H1 (cell line): ENCODE measurements at regions not wholly inside any gene's neighbourhood (a gene's known extent, or its start where the extent isn't known, plus 50 kb on each side); places are given as distances from the start of the nearest gene placed in this dataset.

Experiments used
- CTCF ChIA-PET: fragments of 300-600 bp; sonication (Branson Sonifier 250); formaldehyde crosslinking; loops from one replicate; lab custom pipeline; 2021; ENCODE audit not compliant: partially characterized antibody; lab: Charles Lee
- POLR2A ChIA-PET: fragments of 300-600 bp; sonication (Branson Sonifier 250); formaldehyde crosslinking; loops from one replicate; lab custom pipeline; 2021; ENCODE audit warnings: inconsistent platforms; ENCODE audit not compliant: partially characterized antibody; lab: Charles Lee
- DNase-seq, 2 experiments: peaks; one replicate each; pipeline versions ENCODE4 v3.0.0 to v3.0.0-alpha.2; 2010 to 2022; ENCODE audit warnings: low spot score in 2 of 2, low read depth in 1 of 2, mixed read lengths in 1 of 2
- FAIRE-seq: peaks from 2 replicates; lab custom pipeline; 2011; peaks lifted over from hg19 to GRCh38; lab: Jason Lieb, UNC
- H2AFZ ChIP-seq: 2 replicates; pipeline ENCODE4 v1.8.1; 2012; ENCODE audit warnings: low read length, inconsistent platforms
- H2AK5ac ChIP-seq: 2 replicates; pipeline ENCODE4 v1.6.1; 2013; ENCODE audit warnings: low read depth, low read length
- H2BK120ac ChIP-seq: replicated peaks from 2 replicates; pipeline ENCODE3; 2013; ENCODE audit warnings: low read depth, low read length, inconsistent platforms
- H2BK12ac ChIP-seq: 2 replicates; pipeline ENCODE4 v1.6.1; 2013; ENCODE audit warnings: low read depth, low read length
- H2BK15ac ChIP-seq: 2 replicates; pipeline ENCODE4 v1.6.1; 2013; ENCODE audit warnings: low read length
- H2BK20ac ChIP-seq: 2 replicates; pipeline ENCODE4 v1.6.1; 2013; ENCODE audit warnings: low read length
- H2BK5ac ChIP-seq: 2 replicates; pipeline ENCODE4 v1.6.1; 2013; ENCODE audit warnings: low read depth, low read length
- H3K14ac ChIP-seq: 2 replicates; pipeline ENCODE4 v1.6.1; 2013; ENCODE audit warnings: inconsistent platforms; ENCODE audit not compliant: insufficient read length
- H3K18ac ChIP-seq: 2 replicates; pipeline ENCODE4 v1.6.1; 2013; ENCODE audit warnings: low read length; ENCODE audit errors: extremely low read depth
- H3K23ac ChIP-seq: 2 replicates; pipeline ENCODE4 v1.6.1; 2013; ENCODE audit warnings: inconsistent platforms; ENCODE audit not compliant: insufficient read length
- H3K23me2 ChIP-seq: 2 replicates; pipeline ENCODE4 v1.6.1; 2013; ENCODE audit warnings: low read depth, low read length
- H3K27ac ChIP-seq: 2 replicates; pipeline ENCODE4 v1.6.1; 2011; ENCODE audit warnings: low read depth, low read length, inconsistent platforms
- H3K27me3 ChIP-seq, 4 experiments: replicated peaks in 1 of 4; 1 replicate in 1 of 4; 2 replicates in 3 of 4; pipeline versions ENCODE4 v1.6.1 to v1.8.1; 2011 to 2013; ENCODE audit warnings: low read length in 3 of 4, mild to moderate bottlenecking in 3 of 4, inconsistent platforms in 2 of 4, mixed read lengths in 2 of 4, moderate library complexity in 1 of 4; ENCODE audit not compliant: control insufficient read depth in 3 of 4, insufficient read depth in 3 of 4; ENCODE audit errors: extremely low read depth in 1 of 4
- H3K36me3 ChIP-seq, 4 experiments: 2 replicates each; pipeline versions ENCODE4 v1.6.1 to v1.8.1; 2011 to 2013; ENCODE audit warnings: mild to moderate bottlenecking in 4 of 4, low read length in 3 of 4, moderate library complexity in 2 of 4, control low read depth in 1 of 4, inconsistent platforms in 1 of 4; ENCODE audit not compliant: insufficient read depth in 4 of 4, control insufficient read depth in 2 of 4
- H3K4ac ChIP-seq: replicated peaks from 2 replicates; pipeline ENCODE3; 2013; ENCODE audit warnings: low read length, low read depth, mixed read lengths, inconsistent platforms; ENCODE audit not compliant: insufficient read length
- H3K4me1 ChIP-seq, 4 experiments: replicated peaks in 1 of 4; 1 replicate in 1 of 4; 2 replicates in 3 of 4; pipeline versions ENCODE4 v1.6.1 to v1.8.1; 2011 to 2013; ENCODE audit warnings: low read length in 3 of 4, inconsistent platforms in 2 of 4, mixed read lengths in 1 of 4; ENCODE audit not compliant: insufficient read depth in 4 of 4, control insufficient read depth in 3 of 4
- H3K4me2 ChIP-seq, 2 experiments: 2 replicates each; pipeline versions ENCODE4 v1.6.1 to v1.8.1; 2011 to 2013; ENCODE audit warnings: low read depth in 2 of 2, low read length in 2 of 2, control low read depth in 1 of 2, inconsistent platforms in 1 of 2, mild to moderate bottlenecking in 1 of 2; ENCODE audit not compliant: insufficient read depth in 1 of 2
- H3K4me3 ChIP-seq, 4 experiments: fragments of 200-600, 300-600 bp in 1 of 4; sonication (generic), shearing (Covaris generic), sonication (Bioruptor Twin) in 1 of 4; 2 replicates each; pipeline versions ENCODE4 v1.5.1 to v1.8.1; 2011 to 2016; ENCODE audit warnings: low read length in 4 of 4, low read depth in 3 of 4, control low read depth in 2 of 4, inconsistent platforms in 2 of 4, mild to moderate bottlenecking in 2 of 4, mixed read lengths in 1 of 4, moderate library complexity in 1 of 4; ENCODE audit not compliant: insufficient read depth in 2 of 4; ENCODE audit errors: extremely low read depth in 1 of 4
- H3K56ac ChIP-seq: replicated peaks from 2 replicates; pipeline ENCODE3; 2013; ENCODE audit warnings: low read depth, mild to moderate bottlenecking, mixed read lengths, low read length, inconsistent platforms; ENCODE audit not compliant: insufficient read length
- H3K79me1 ChIP-seq: 2 replicates; pipeline ENCODE4 v1.6.1; 2013; ENCODE audit warnings: low read depth, low read length, control low read depth
- H3K79me2 ChIP-seq, 2 experiments: 2 replicates each; pipeline versions ENCODE4 v1.6.1 to v1.8.1; 2012 to 2013; ENCODE audit warnings: low read length in 2 of 2, mild to moderate bottlenecking in 2 of 2, inconsistent platforms in 1 of 2; ENCODE audit not compliant: insufficient read depth in 2 of 2, control insufficient read depth in 1 of 2
- H3K9ac ChIP-seq, 4 experiments: replicated peaks in 1 of 4; 1 replicate in 1 of 4; 2 replicates in 3 of 4; pipeline versions ENCODE4 v1.6.1 to v1.8.1; 2011 to 2013; ENCODE audit warnings: low read depth in 3 of 4, low read length in 3 of 4, control low read depth in 2 of 4, mild to moderate bottlenecking in 2 of 4, moderate library complexity in 2 of 4, inconsistent platforms in 1 of 4; ENCODE audit errors: extremely low read depth in 1 of 4
- H3K9me3 ChIP-seq, 2 experiments: 2 replicates each; pipeline versions ENCODE4 v1.6.1 to v1.8.1; 2012 to 2013; ENCODE audit warnings: mild to moderate bottlenecking in 2 of 2, moderate library complexity in 2 of 2, control low read depth in 1 of 2, inconsistent platforms in 1 of 2, low read depth in 1 of 2, low read length in 1 of 2, mixed read lengths in 1 of 2; ENCODE audit not compliant: insufficient read depth in 2 of 2
- H4K20me1 ChIP-seq, 2 experiments: replicated peaks in 1 of 2; 2 replicates each; pipeline versions ENCODE3 to v1.8.1; 2011 to 2013; ENCODE audit warnings: inconsistent platforms in 2 of 2, low read length in 2 of 2, mild to moderate bottlenecking in 1 of 2; ENCODE audit not compliant: insufficient read depth in 2 of 2, control insufficient read depth in 1 of 2
- H4K5ac ChIP-seq: 2 replicates; pipeline ENCODE4 v1.6.1; 2013; ENCODE audit warnings: low read length, low read depth, mixed read lengths, inconsistent platforms; ENCODE audit not compliant: insufficient read length
- H4K8ac ChIP-seq: 2 replicates; pipeline ENCODE4 v1.8.0; 2013; ENCODE audit warnings: mild to moderate bottlenecking, moderate library complexity, low read length, inconsistent platforms; ENCODE audit not compliant: insufficient read depth; ENCODE audit errors: extremely low read depth
- H4K91ac ChIP-seq: replicated peaks from 2 replicates; pipeline ENCODE3; 2013; ENCODE audit warnings: low read length, mixed read lengths, inconsistent platforms; ENCODE audit not compliant: insufficient read length
- EZH2 ChIP-seq: fragments of 200-600 bp; sonication (generic); IDR thresholded peaks from 2 replicates; pipeline ENCODE4 v1.7.1; 2012; ENCODE audit warnings: low read depth, mild to moderate bottlenecking, moderate library complexity, low read length, inconsistent platforms; ENCODE audit not compliant: severe bottlenecking
- JUN ChIP-seq: IDR thresholded peaks from 2 replicates; pipeline ENCODE4 v1.6.1; 2011; ENCODE audit warnings: low read depth, mild to moderate bottlenecking, improper control_type of control experiment, low read length
- RXRA ChIP-seq: IDR thresholded peaks from 2 replicates; pipeline ENCODE4 v1.6.1; 2011; ENCODE audit warnings: low read depth, mild to moderate bottlenecking, low read length, moderate library complexity; ENCODE audit not compliant: insufficient read depth
- SRF ChIP-seq: IDR thresholded peaks from 2 replicates; pipeline ENCODE4 v1.6.1; 2011; ENCODE audit warnings: mild to moderate bottlenecking, low read depth, low read length, moderate library complexity
- TBP ChIP-seq: IDR thresholded peaks from 2 replicates; pipeline ENCODE4 v1.6.1; 2011; ENCODE audit warnings: low read depth, low read length, improper control_type of control experiment
- WGBS, 2 experiments: shearing (Covaris generic) in 1 of 2; methylation state at CpG; one replicate each; pipeline versions ENCODE4 v1.1.6 to v1.1.7; 2013 to 2015; ENCODE audit warnings: low lambda C conversion rate in 2 of 2, mixed read lengths in 2 of 2, inconsistent platforms in 1 of 2, low coverage in 1 of 2, missing lambda C conversion rate in 1 of 2; ENCODE audit not compliant: insufficient replicate concordance in 2 of 2, insufficient coverage in 1 of 2, insufficient read length in 1 of 2; ENCODE audit errors: extremely low coverage in 1 of 2, missing lambda C conversion rate in 1 of 2; 5-methylcytosine and 5-hydroxymethylcytosine counted together
- TF ChIP-seq, protein P1 (sequence below): IDR thresholded peaks from 2 replicates; pipeline ENCODE4 v1.6.1; 2011; ENCODE audit warnings: low read depth, mild to moderate bottlenecking, low read length; ENCODE audit not compliant: insufficient read depth

DNA sequence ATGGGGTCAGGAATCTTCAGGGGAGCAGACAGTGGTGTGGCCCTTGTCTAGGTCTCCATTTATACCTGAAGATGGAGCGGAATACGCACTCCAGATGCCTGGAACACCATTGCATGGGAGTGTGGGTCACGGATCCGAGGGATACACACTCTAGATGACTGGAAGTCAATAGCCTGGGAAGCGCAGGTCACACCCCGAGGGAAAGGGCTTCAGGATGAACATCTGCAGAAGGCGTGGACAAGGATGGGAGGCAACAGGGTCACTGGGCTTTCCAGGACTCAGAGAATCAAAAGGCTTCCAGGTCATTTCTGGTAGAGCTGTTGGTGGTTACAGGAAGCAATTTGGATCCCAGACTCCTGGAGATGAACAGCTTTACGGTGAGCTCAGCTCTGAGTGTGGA, 382.2 kb upstream of the KLF6 start:
- H3K9me3 ChIP-seq = peaks cover 0 to 2% of the 10 kb centered on the region in 2 experiments; a peak in 1 of 4 replicates
- H4K20me1 ChIP-seq = no peaks in the 10 kb centered on the region
- no peak overlapping the region for H4K5ac ChIP-seq
- no peak overlapping the region for H2BK120ac ChIP-seq
- no peaks in the 10 kb centered on the region for H3K23me2 ChIP-seq
- no peak overlapping the region for H4K91ac ChIP-seq
- FAIRE-seq (no peak), DNase-seq (no peak)
- ChIA-PET POLR2A (no interaction called here), CTCF (no interaction called here)
- no peak overlapping the region for H3K18ac ChIP-seq
- H3K4me1 ChIP-seq = peaks cover 0 to 2% (median under 1%) of the 10 kb centered on the region in 4 experiments; a peak in 2 of 7 replicates
- no peaks in the 10 kb centered on the region for H3K79me1 ChIP-seq
- H3K27ac ChIP-seq = no peak overlapping the region
- 96% methylated on average over 8 of the region's 8 CpGs; no CpG with 5 or more reads in 1 of the 2 experiments for WGBS, 2 experiments
- H3K4me3 ChIP-seq = no peak overlapping the region
- no peaks in the 10 kb centered on the region for H3K79me2 ChIP-seq
- no peak overlapping the region for H4K8ac ChIP-seq
- no peak overlapping the region for H3K23ac ChIP-seq
- no peaks in the 10 kb centered on the region for H3K27me3 ChIP-seq
- H3K4me2 ChIP-seq = no peak overlapping the region
- H3K14ac ChIP-seq = no peak overlapping the region
- H3K4ac ChIP-seq = no peak overlapping the region
- TF ChIP-seq JUN (no peak), TBP (no peak), SRF (no peak), EZH2 (no peak), RXRA (no peak)
- TF ChIP-seq, protein P1, sequence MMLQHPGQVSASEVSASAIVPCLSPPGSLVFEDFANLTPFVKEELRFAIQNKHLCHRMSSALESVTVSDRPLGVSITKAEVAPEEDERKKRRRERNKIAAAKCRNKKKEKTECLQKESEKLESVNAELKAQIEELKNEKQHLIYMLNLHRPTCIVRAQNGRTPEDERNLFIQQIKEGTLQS = no peak
- no peak overlapping the region for H2AFZ ChIP-seq
- no peak overlapping the region for H3K56ac ChIP-seq
- H2BK5ac ChIP-seq = no peak overlapping the region
- no peak overlapping the region for H2BK20ac ChIP-seq
- no peak overlapping the region for H2BK15ac ChIP-seq
- no peak overlapping the region for H3K9ac ChIP-seq
- H3K36me3 ChIP-seq = no peaks in the 10 kb centered on the region
- no peak overlapping the region for H2BK12ac ChIP-seq
- H2AK5ac ChIP-seq = no peak overlapping the region
